GM23338 (cell line): ENCODE measurements at regions not wholly inside any gene's neighbourhood (a gene's known extent, or its start where the extent isn't known, plus 50 kb on each side); places are given as distances from the start of the nearest gene placed in this dataset.

Experiments used
- ATAC-seq: fragments of 200-7000 bp; cut with Tn5 transposase; 3 replicates; pipeline ENCODE4 v1.9.1; 2020
- DNase-seq: peaks from one replicate; pipeline ENCODE4 v3.0.0-alpha.2; 2015; ENCODE audit warnings: low spot score
- H2AFZ ChIP-seq: fragments of 200-600 bp; sonication (generic); 2 replicates; pipeline ENCODE4 v1.8.0; 2016; ENCODE audit warnings: antibody characterized with exemption, mild to moderate bottlenecking, moderate library complexity
- H3F3A ChIP-seq: fragments of 200-600 bp; sonication (generic); replicated peaks from 2 replicates; pipeline ENCODE4 v1.8.0; 2017; ENCODE audit warnings: antibody characterized with exemption, mixed run types, low read depth
- H3K27ac ChIP-seq: fragments of 200-600 bp; sonication (generic); 2 replicates; pipeline ENCODE4 v1.6.1; 2016; ENCODE audit warnings: low read depth
- H3K27me3 ChIP-seq: fragments of 200-600 bp; sonication (generic); 2 replicates; pipeline ENCODE4 v1.8.0; 2016; ENCODE audit warnings: mild to moderate bottlenecking, mixed run types, moderate library complexity; ENCODE audit not compliant: insufficient read depth
- H3K36me3 ChIP-seq: fragments of 200-600 bp; sonication (generic); 2 replicates; pipeline ENCODE4 v1.8.0; 2016; ENCODE audit warnings: mild to moderate bottlenecking; ENCODE audit not compliant: insufficient read depth
- H3K4me1 ChIP-seq: fragments of 200-600 bp; sonication (generic); 2 replicates; pipeline ENCODE4 v1.8.0; 2016; ENCODE audit warnings: mild to moderate bottlenecking, moderate library complexity; ENCODE audit not compliant: insufficient read depth
- H3K4me2 ChIP-seq: fragments of 200-600 bp; sonication (generic); 2 replicates; pipeline ENCODE4 v1.7.1; 2017; ENCODE audit warnings: mixed run types
- H3K4me3 ChIP-seq: fragments of 200-600 bp; sonication (generic); 2 replicates; pipeline ENCODE4 v1.6.1; 2016; ENCODE audit warnings: mixed run types
- H3K79me2 ChIP-seq: fragments of 200-600 bp; sonication (generic); replicated peaks from 2 replicates; pipeline ENCODE4 v1.8.0; 2017; ENCODE audit warnings: mild to moderate bottlenecking; ENCODE audit not compliant: insufficient read depth
- H3K9me2 ChIP-seq: fragments of 200-600 bp; sonication (generic); 2 replicates; pipeline ENCODE4 v1.8.0; 2017; ENCODE audit not compliant: insufficient read depth
- H4K20me1 ChIP-seq: fragments of 200-600 bp; sonication (generic); replicated peaks from 2 replicates; pipeline ENCODE4 v1.8.0; 2017; ENCODE audit warnings: mild to moderate bottlenecking; ENCODE audit not compliant: insufficient read depth
- H3K27ac Mint-ChIP-seq: 2 replicates; pipeline ENCODE4 v1.8.0; 2020; ENCODE audit warnings: inconsistent platforms, mild to moderate bottlenecking, moderate library complexity, mixed read lengths
- H3K27me3 Mint-ChIP-seq: 3 replicates; pipeline ENCODE4 v1.8.0; 2022; ENCODE audit warnings: low read depth, mild to moderate bottlenecking, moderate library complexity, mixed read lengths, inconsistent platforms; ENCODE audit not compliant: insufficient read depth, poor library complexity
- H3K36me3 Mint-ChIP-seq: 3 replicates; pipeline ENCODE4 v1.8.0; 2021; ENCODE audit warnings: low read depth, mild to moderate bottlenecking, inconsistent platforms, moderate library complexity, mixed read lengths
- H3K4me1 Mint-ChIP-seq: 3 replicates; pipeline ENCODE4 v1.8.0; 2020; ENCODE audit warnings: mild to moderate bottlenecking, inconsistent platforms, mixed read lengths
- H3K4me3 Mint-ChIP-seq: 3 replicates; pipeline ENCODE4 v1.8.0; 2021; ENCODE audit warnings: moderate library complexity, mild to moderate bottlenecking, inconsistent platforms, mixed read lengths
- H3K9me3 Mint-ChIP-seq: 3 replicates; pipeline ENCODE4 v1.8.0; 2020; ENCODE audit warnings: moderate library complexity, mild to moderate bottlenecking, inconsistent platforms, mixed read lengths
- EZH2phosphoT487 ChIP-seq: fragments of 200-600 bp; sonication (generic); IDR thresholded peaks from one replicate; pipeline ENCODE4 v1.8.1; 2018; ENCODE audit warnings: antibody characterized with exemption; ENCODE audit not compliant: unreplicated experiment

- no peaks in the 10 kb centered on the region for H3K9me2 ChIP-seq
- no peaks in the 10 kb centered on the region for H3K36me3 ChIP-seq
- H2AFZ ChIP-seq, result peak overlapping the region; percentile 96
- no peaks in the 10 kb centered on the region for H3F3A ChIP-seq
- Mint-ChIP-seq H3K27me3 (no peaks in the 10 kb centered on the region), H3K27ac (no peak overlapping the region), H3K9me3 (no peaks in the 10 kb centered on the region), H3K4me3 (no peak overlapping the region), H3K4me1 (peaks cover 8% of the 10 kb centered on the region; the same call in 2 of the 3 replicates), H3K36me3 (no peaks in the 10 kb centered on the region)
- ATAC-seq (peak; percentile 27; the same call in 2 of the 3 replicates), DNase-seq (peak; percentile 20)
- H3K4me1 ChIP-seq, result no peaks in the 10 kb centered on the region
- 0 out of 2 replicates have a peak overlapping the region, but pooled peaks have one; percentile 24 for H3K4me2 ChIP-seq
- no peaks in the 10 kb centered on the region for H3K79me2 ChIP-seq
- no peaks in the 10 kb centered on the region for H3K27me3 ChIP-seq
- no peak overlapping the region for H3K27ac ChIP-seq
- no peaks in the 10 kb centered on the region for H4K20me1 ChIP-seq
- TF ChIP-seq EZH2phosphoT487, result no peak
- no peak overlapping the region for H3K4me3 ChIP-seq
Measured at GRCh38 chr6:45714006-45714730, 301.5 kb downstream of the CLIC5 start.
